ENCODE measurements at regions not wholly inside any gene's neighbourhood (a gene's known extent, or its start where the extent isn't known, plus 50 kb on each side); places are given as distances from the start of the nearest gene placed in this dataset.

- TF ChIP-seq ZNF462 (CRISPR knock-in tag; IDR thresholded peaks at IDR 0.05) = no peak
These were observed 618.0 kb downstream of the BRINP1 start (continued) for GRCh38 chr9:118751077-118751847.

- H3K4me3 Mint-ChIP-seq = no peak overlapping the region
- H3K4me1 ChIP-seq (ENCODE audit: insufficient read depth) = no peaks in the 10 kb centered on the region
- H3K4me3 ChIP-seq = no peak overlapping the region
- H3K9me2 ChIP-seq (ENCODE audit: insufficient read depth) = no peaks in the 10 kb centered on the region; the same call in 1 of the 2 replicates
- no peak overlapping the region for H3K27ac ChIP-seq (ENCODE audit: low read depth)
- no peaks in the 10 kb centered on the region for H3K27me3 Mint-ChIP-seq (ENCODE audit: insufficient read depth, low read depth, poor library complexity)
- DNase-seq (ENCODE audit: low spot score) (no peak), ATAC-seq (no peak)
- no peaks in the 10 kb centered on the region for H3F3A ChIP-seq (replicated peaks; ENCODE audit: low read depth)
- no peaks in the 10 kb centered on the region for H3K79me2 ChIP-seq (replicated peaks; ENCODE audit: insufficient read depth)
- peaks cover 3% of the 10 kb centered on the region; the same call in 1 of the 3 replicates for H3K9me3 Mint-ChIP-seq
- no peak overlapping the region for H3K4me2 ChIP-seq
- H3K4me1 Mint-ChIP-seq = no peaks in the 10 kb centered on the region
- no peaks in the 10 kb centered on the region for H3K36me3 ChIP-seq (ENCODE audit: insufficient read depth)
- peak overlapping the region; percentile 23; the same call in 1 of the 2 replicates for H3K27ac Mint-ChIP-seq
- H2AFZ ChIP-seq = no peak overlapping the region
- no peaks in the 10 kb centered on the region for H4K20me1 ChIP-seq (replicated peaks; ENCODE audit: insufficient read depth)
- H3K27me3 ChIP-seq (ENCODE audit: insufficient read depth) = no peaks in the 10 kb centered on the region
- H3K36me3 Mint-ChIP-seq (ENCODE audit: low read depth) = 0 out of 3 replicates have a peak, but pooled peaks cover 2% of the 10 kb centered on the region
- TF ChIP-seq EZH2 (IDR thresholded peaks at IDR 0.05; ENCODE audit: low read depth, unreplicated experiment) (no peak), ZNF114 (CRISPR knock-in tag; IDR thresholded peaks at IDR 0.05) (no peak), CREB1 (CRISPR knock-in tag; IDR thresholded peaks at IDR 0.05; ENCODE audit: low read depth) (no peak), CTCF (conservative IDR thresholded peaks at IDR 0.05; ENCODE audit: low read depth in 2 of 2) (no peak), ETS1 (IDR thresholded peaks at IDR 0.05) (no peak), ZNF331 (CRISPR knock-in tag; IDR thresholded peaks at IDR 0.05; ENCODE audit: low read depth) (no peak), STAT1 (IDR thresholded peaks at IDR 0.05; ENCODE audit: unreplicated experiment) (no peak)
These were observed 617.4 kb downstream of the BRINP1 start for GRCh38 chr9:118751848-118752223.

Measured in GM23338 (cell line).